ENCODE measurements at regions not wholly inside any gene's neighbourhood (a gene's known extent, or its start where the extent isn't known, plus 50 kb on each side); places are given as distances from the start of the nearest gene placed in this dataset.

- TF ChIP-seq, protein P1, sequence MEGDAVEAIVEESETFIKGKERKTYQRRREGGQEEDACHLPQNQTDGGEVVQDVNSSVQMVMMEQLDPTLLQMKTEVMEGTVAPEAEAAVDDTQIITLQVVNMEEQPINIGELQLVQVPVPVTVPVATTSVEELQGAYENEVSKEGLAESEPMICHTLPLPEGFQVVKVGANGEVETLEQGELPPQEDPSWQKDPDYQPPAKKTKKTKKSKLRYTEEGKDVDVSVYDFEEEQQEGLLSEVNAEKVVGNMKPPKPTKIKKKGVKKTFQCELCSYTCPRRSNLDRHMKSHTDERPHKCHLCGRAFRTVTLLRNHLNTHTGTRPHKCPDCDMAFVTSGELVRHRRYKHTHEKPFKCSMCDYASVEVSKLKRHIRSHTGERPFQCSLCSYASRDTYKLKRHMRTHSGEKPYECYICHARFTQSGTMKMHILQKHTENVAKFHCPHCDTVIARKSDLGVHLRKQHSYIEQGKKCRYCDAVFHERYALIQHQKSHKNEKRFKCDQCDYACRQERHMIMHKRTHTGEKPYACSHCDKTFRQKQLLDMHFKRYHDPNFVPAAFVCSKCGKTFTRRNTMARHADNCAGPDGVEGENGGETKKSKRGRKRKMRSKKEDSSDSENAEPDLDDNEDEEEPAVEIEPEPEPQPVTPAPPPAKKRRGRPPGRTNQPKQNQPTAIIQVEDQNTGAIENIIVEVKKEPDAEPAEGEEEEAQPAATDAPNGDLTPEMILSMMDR (IDR thresholded peaks at IDR 0.05): no peak
Measured at GRCh38 chr17:79365836-79366770, 244.7 kb downstream of the RBFOX3 start.

DNA sequence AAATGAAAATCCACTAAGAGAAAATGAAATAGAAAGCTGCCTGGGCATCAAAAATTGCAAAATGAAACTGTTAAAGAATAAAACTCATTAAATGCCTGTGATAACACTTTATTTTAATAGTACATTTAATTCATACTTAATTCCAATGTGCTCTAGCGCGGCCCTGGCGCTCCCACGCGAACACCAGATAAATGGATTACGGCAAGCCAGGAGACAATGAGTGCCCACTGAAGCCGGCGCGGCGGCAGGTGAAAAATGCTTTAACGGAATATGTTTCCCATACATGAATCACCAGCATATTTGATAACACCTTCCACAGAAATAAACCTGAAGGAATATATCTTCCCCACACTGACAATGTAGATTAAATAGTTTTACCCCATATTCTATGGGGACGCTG, 245.5 kb downstream of the RBFOX3 start:
- TF ChIP-seq, protein P1 (IDR thresholded peaks at IDR 0.05): no peak

- TF ChIP-seq, protein P1 (IDR thresholded peaks at IDR 0.05): no peak
Measured at GRCh38 chr17:79364315-79365094, 246.3 kb downstream of the RBFOX3 start.

- TF ChIP-seq, protein P1 (IDR thresholded peaks at IDR 0.05): no peak
Measured at GRCh38 chr17:79363552-79364275, 247.1 kb downstream of the RBFOX3 start.

DNA sequence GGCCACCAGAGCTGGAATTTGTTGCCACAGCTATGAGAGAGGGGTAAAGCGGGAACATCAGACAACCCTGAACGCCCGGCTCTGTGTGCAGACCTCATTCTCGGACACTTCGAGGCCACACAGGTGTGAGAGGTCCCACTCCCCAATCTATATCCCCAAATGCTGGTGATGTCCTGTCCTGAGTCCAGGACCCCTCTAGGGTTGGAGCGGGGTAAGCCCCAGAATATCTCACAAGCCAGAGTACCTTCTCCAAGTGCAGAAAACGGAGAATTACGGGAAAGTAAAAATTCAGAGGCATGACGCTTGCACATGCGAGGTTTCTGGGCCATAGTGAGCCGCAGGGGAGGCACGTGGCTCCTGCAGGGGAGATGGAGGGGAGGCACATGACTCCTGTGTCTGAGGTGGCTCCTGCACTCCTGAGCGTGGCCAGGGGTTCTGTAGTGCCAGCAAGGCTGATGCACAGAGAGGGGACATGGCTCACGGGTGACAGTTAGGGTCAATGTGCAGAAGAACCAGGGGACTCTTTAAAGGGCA, 248.0 kb downstream of the RBFOX3 start:
- TF ChIP-seq, protein P1 (IDR thresholded peaks at IDR 0.05): no peak

DNA sequence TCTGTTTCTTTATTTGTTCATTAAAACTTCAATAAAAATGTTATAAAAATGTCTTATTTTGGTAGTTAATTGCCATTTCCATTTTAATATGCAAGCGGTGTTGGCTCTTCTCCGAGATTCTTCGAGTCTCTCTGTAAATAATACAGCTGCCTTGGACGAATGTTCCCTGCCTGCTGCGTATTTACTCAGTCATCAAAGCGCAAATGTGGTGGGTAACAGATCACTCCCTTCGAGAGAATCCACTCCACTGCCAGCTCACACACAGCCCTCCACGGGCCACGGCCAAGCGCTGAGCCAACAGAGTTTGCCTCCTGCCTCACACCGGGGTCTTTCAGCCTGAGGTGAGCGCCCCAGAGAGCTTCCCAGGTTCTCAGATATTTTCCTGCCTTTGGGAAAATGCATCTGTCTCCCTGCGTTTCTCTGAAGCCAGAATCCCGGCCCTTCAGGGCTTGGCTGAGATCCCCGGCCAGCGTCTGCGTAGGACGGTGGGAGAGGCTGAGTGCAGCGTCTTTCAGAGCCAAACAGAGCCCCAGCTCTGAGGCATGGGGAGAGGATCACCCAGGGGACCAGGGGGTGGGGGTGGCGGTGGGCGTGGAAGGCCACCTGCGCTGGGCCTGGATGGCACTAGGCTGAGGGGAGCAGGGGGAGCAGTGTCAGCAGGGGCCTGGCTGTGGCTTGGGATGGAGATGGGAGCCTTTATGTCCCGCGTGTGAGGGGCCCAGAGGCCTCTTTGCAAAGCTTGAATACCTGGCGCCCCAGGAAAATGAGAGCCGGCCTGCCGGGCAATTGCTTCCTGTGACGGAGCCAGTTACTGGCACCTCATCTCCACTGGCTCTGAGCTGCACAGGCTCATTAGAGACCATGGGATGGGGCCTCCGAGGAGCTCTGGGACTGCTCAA, 248.7 kb downstream of the RBFOX3 start:
- TF ChIP-seq, protein P1 (IDR thresholded peaks at IDR 0.05): no peak

Measured in LNCAP (cell line).